GM19438 (cell line): ENCODE measurements at regions not wholly inside any gene's neighbourhood (a gene's known extent, or its start where the extent isn't known, plus 50 kb on each side); places are given as distances from the start of the nearest gene placed in this dataset.
"Not testable (repeated sequence)": the region's sequence is repeated elsewhere in the genome, so short reads cannot be mapped to it uniquely, and the experiment has no call there.

ENCODE experiments used
- ATAC-seq: cut with Tn5 transposase; IDR thresholded peaks from one replicate; pipeline ENCODE4 v1.9.1; 2021; ENCODE audit warnings: low read depth; ENCODE audit not compliant: unreplicated experiment

- no peak for ATAC-seq
Observed at GRCh38 chr2:122805346-122805745, 1049.9 kb downstream of the TSN start.

GRCh38 chr2:122808286-122808969, 1053.0 kb downstream of the TSN start:
- no peak for ATAC-seq

- ATAC-seq, result not testable (repeated sequence)
Observed at GRCh38 chr2:122812214-122812613, 1056.8 kb downstream of the TSN start.

- ATAC-seq, result no peak
Observed at GRCh38 chr2:122815120-122815519, 1059.7 kb downstream of the TSN start.

GRCh38 chr2:122816803-122817202, 1061.4 kb downstream of the TSN start:
- ATAC-seq, result no peak

- ATAC-seq, result no peak
Observed at GRCh38 chr2:122822319-122822718, 1066.9 kb downstream of the TSN start.

GRCh38 chr2:122830157-122830556, 1074.7 kb downstream of the TSN start:
- no peak for ATAC-seq

GRCh38 chr2:122831649-122832048, 1076.2 kb downstream of the TSN start:
- no peak for ATAC-seq

GRCh38 chr2:122843503-122843902, 1088.1 kb downstream of the TSN start:
- ATAC-seq, result no peak

- no peak for ATAC-seq
Observed at GRCh38 chr2:122851161-122851560, 1095.7 kb downstream of the TSN start.

GRCh38 chr2:122851972-122852531, 1096.6 kb downstream of the TSN start:
- ATAC-seq, result no peak

GRCh38 chr2:122856696-122857095, 1101.2 kb downstream of the TSN start:
- no peak for ATAC-seq

GRCh38 chr2:122858075-122858702, 1102.7 kb downstream of the TSN start:
- no peak for ATAC-seq

GRCh38 chr2:122858813-122859212, 1103.4 kb downstream of the TSN start:
- ATAC-seq, result no peak

GRCh38 chr2:122859260-122859659, 1103.8 kb downstream of the TSN start:
- no peak for ATAC-seq

GRCh38 chr2:122863532-122863931, 1108.1 kb downstream of the TSN start:
- no peak for ATAC-seq

- ATAC-seq, result no peak
Observed at GRCh38 chr2:122864728-122865127, 1109.3 kb downstream of the TSN start.

- ATAC-seq, result no peak
Observed at GRCh38 chr2:122866095-122866494, 1110.6 kb downstream of the TSN start.

GRCh38 chr2:122867941-122868340, 1112.5 kb downstream of the TSN start:
- ATAC-seq, result no peak

- no peak for ATAC-seq
Observed at GRCh38 chr2:122868646-122869275, 1113.3 kb downstream of the TSN start.

- no peak for ATAC-seq
Observed at GRCh38 chr2:122873951-122874350, 1118.5 kb downstream of the TSN start.
